Neuronal stem cell (in vitro differentiated cells): ENCODE measurements at regions not wholly inside any gene's neighbourhood (a gene's known extent, or its start where the extent isn't known, plus 50 kb on each side); places are given as distances from the start of the nearest gene placed in this dataset.
A peak's percentile ranks its signal among the peaks of the same experiment; 100 is the strongest.

Experiments
- DNase-seq: peaks from one replicate; pipeline ENCODE4 v3.0.0-alpha.2; 2013; ENCODE audit warnings: low spot score
- H2AFZ ChIP-seq: one replicate; pipeline ENCODE4 v1.6.1; 2013; ENCODE audit warnings: mild to moderate bottlenecking, low read length, inconsistent platforms
- H2AK5ac ChIP-seq: 2 replicates; pipeline ENCODE4 v1.6.1; 2013; ENCODE audit warnings: low read depth, mild to moderate bottlenecking, inconsistent platforms, low read length, moderate library complexity, mixed read lengths
- H2BK120ac ChIP-seq: 2 replicates; pipeline ENCODE4 v1.6.1; 2013; ENCODE audit warnings: low read depth, mild to moderate bottlenecking, inconsistent platforms, low read length, moderate library complexity, mixed read lengths
- H2BK12ac ChIP-seq: one replicate; pipeline ENCODE4 v1.6.1; 2013; ENCODE audit warnings: low read length, inconsistent platforms
- H2BK15ac ChIP-seq: 2 replicates; pipeline ENCODE4 v1.6.1; 2013; ENCODE audit warnings: mild to moderate bottlenecking, low read length, inconsistent platforms, mixed read lengths
- H2BK5ac ChIP-seq: one replicate; pipeline ENCODE4 v1.6.1; 2013; ENCODE audit warnings: inconsistent platforms, mild to moderate bottlenecking, low read length, moderate library complexity
- H3K14ac ChIP-seq: one replicate; pipeline ENCODE4 v1.6.1; 2013; ENCODE audit warnings: low read length, inconsistent platforms
- H3K18ac ChIP-seq: 2 replicates; pipeline ENCODE4 v1.6.1; 2013; ENCODE audit warnings: low read length, inconsistent platforms
- H3K23ac ChIP-seq: 2 replicates; pipeline ENCODE4 v1.6.1; 2013; ENCODE audit warnings: low read depth, mild to moderate bottlenecking, mixed read lengths, low read length, inconsistent platforms; ENCODE audit not compliant: poor library complexity
- H3K27ac ChIP-seq: replicated peaks from 3 replicates; pipeline ENCODE4 v1.5.1; 2013; ENCODE audit warnings: low read length, inconsistent platforms
- H3K27me3 ChIP-seq, 3 experiments: 2 replicates each; pipeline ENCODE4 v1.6.1; 2013; ENCODE audit warnings: low read length in 3 of 3, mild to moderate bottlenecking in 2 of 3, inconsistent platforms in 1 of 3, low read depth in 1 of 3, mixed read lengths in 1 of 3, moderate library complexity in 1 of 3; ENCODE audit not compliant: control insufficient read depth in 3 of 3, insufficient read depth in 3 of 3
- H3K36me3 ChIP-seq, 2 donors: replicated peaks in 1 of 2; 2 replicates each; pipeline ENCODE4 v1.6.1; 2013; ENCODE audit warnings: low read length in 2 of 2; ENCODE audit not compliant: control insufficient read depth in 2 of 2, insufficient read depth in 2 of 2
- H3K4ac ChIP-seq: 2 replicates; pipeline ENCODE4 v1.6.1; 2013; ENCODE audit warnings: inconsistent platforms, mild to moderate bottlenecking, low read length, moderate library complexity
- H3K4me1 ChIP-seq, 2 donors: 1 replicate in 1 of 2; 2 replicates in 1 of 2; pipeline ENCODE4 v1.6.1; 2013; ENCODE audit warnings: low read length in 2 of 2, low read depth in 1 of 2; ENCODE audit not compliant: control insufficient read depth in 2 of 2, insufficient read depth in 1 of 2
- H3K4me2 ChIP-seq: one replicate; pipeline ENCODE4 v1.6.1; 2013; ENCODE audit warnings: mild to moderate bottlenecking, low read length, inconsistent platforms; ENCODE audit not compliant: insufficient read depth, poor library complexity, severe bottlenecking
- H3K4me3 ChIP-seq, 2 donors: 2 replicates each; pipeline ENCODE4 v1.5.1; 2013; ENCODE audit warnings: low read length in 2 of 2, mild to moderate bottlenecking in 2 of 2, inconsistent platforms in 1 of 2, moderate library complexity in 1 of 2
- H3K79me1 ChIP-seq: one replicate; pipeline ENCODE4 v1.6.1; 2013; ENCODE audit warnings: low read depth, mild to moderate bottlenecking, inconsistent platforms, low read length, moderate library complexity
- H3K9ac ChIP-seq: one replicate; pipeline ENCODE4 v1.6.1; 2013; ENCODE audit warnings: mild to moderate bottlenecking, low read depth, low read length, inconsistent platforms; ENCODE audit not compliant: poor library complexity
- H3K9me3 ChIP-seq, 2 donors: replicated peaks in 1 of 2; 2 replicates each; pipeline versions ENCODE3 to v1.6.1; 2013; ENCODE audit warnings: low read length in 2 of 2, mild to moderate bottlenecking in 2 of 2, inconsistent platforms in 1 of 2, low read depth in 1 of 2, mixed read lengths in 1 of 2, moderate library complexity in 1 of 2; ENCODE audit not compliant: control insufficient read depth in 2 of 2, insufficient read depth in 1 of 2
- H4K8ac ChIP-seq: one replicate; pipeline ENCODE4 v1.6.1; 2013; ENCODE audit warnings: low read depth, mild to moderate bottlenecking, inconsistent platforms, low read length, moderate library complexity
- H4K91ac ChIP-seq: one replicate; pipeline ENCODE4 v1.6.1; 2013; ENCODE audit warnings: low read length, low read depth, mild to moderate bottlenecking, inconsistent platforms; ENCODE audit not compliant: poor library complexity
- WGBS, 2 donors: extraction: QIAGEN DNeasy Blood & Tissue Kit; methylation state at CpG; one replicate each; pipeline ENCODE4 v1.1.7; 2013; ENCODE audit warnings: missing lambda C conversion rate in 2 of 2, mixed read lengths in 1 of 2; ENCODE audit not compliant: insufficient read length in 2 of 2, insufficient replicate concordance in 1 of 2; ENCODE audit errors: extremely low coverage in 2 of 2; 5-methylcytosine and 5-hydroxymethylcytosine counted together

GRCh38 chr14:22316473-22316872, 272.6 kb downstream of the DAD1 start:
- H3K14ac ChIP-seq: no peak overlapping the region
- H3K23ac ChIP-seq: no peak overlapping the region
- no peak overlapping the region for H2BK12ac ChIP-seq
- no peaks in the 10 kb centered on the region for H3K9me3 ChIP-seq
- DNase-seq: no peak
- no peaks in the 10 kb centered on the region for H3K79me1 ChIP-seq
- H3K27me3 ChIP-seq: no peaks in the 10 kb centered on the region
- no peak overlapping the region for H4K91ac ChIP-seq
- H3K4ac ChIP-seq: no peak overlapping the region
- H3K4me2 ChIP-seq: no peak overlapping the region
- H4K8ac ChIP-seq: no peak overlapping the region
- H3K4me1 ChIP-seq: peaks cover 0 to 1% of the 10 kb centered on the region in 2 donors
- H2BK15ac ChIP-seq: no peak overlapping the region
- H3K18ac ChIP-seq: no peak overlapping the region
- WGBS, 2 donors: no CpG with 5 or more reads among the region's 1 CpG
- H2BK120ac ChIP-seq: no peak overlapping the region
- H2AK5ac ChIP-seq: no peak overlapping the region
- no peak overlapping the region for H3K9ac ChIP-seq
- H2AFZ ChIP-seq: no peak overlapping the region
- no peak overlapping the region for H3K4me3 ChIP-seq
- no peak overlapping the region for H2BK5ac ChIP-seq
- no peak overlapping the region for H3K27ac ChIP-seq
- H3K36me3 ChIP-seq: no peaks in the 10 kb centered on the region

DNA sequence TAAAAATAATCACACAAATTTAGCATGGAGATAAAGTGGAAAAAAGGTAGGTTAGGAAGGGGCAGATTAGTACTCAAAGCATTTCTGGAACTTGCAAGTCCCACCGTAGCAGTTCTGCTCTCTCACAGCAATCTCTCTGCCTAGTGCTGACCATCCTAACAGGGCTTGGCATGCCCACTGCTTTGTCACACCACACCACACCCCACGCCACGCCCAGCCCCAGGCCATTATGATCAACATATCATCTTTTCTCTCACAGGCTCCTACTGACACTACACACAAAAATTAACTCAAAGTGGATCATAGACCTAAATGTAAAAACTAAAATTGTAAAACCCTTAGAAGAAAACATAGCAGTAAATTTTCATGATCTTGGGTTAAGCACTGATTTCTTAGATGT, 273.7 kb downstream of the DAD1 start:
- H2AK5ac ChIP-seq: no peak overlapping the region
- DNase-seq: no peak
- H2AFZ ChIP-seq: no peak overlapping the region
- H4K91ac ChIP-seq: no peak overlapping the region
- no peak overlapping the region for H3K4ac ChIP-seq
- no peaks in the 10 kb centered on the region for H3K36me3 ChIP-seq
- no peak overlapping the region for H2BK5ac ChIP-seq
- H3K27ac ChIP-seq: no peak overlapping the region
- peaks cover 0 to under 1% of the 10 kb centered on the region in 2 donors for H3K4me1 ChIP-seq
- no peak overlapping the region for H3K9ac ChIP-seq
- H3K79me1 ChIP-seq: no peaks in the 10 kb centered on the region
- peak overlapping the region; percentile 32 for H3K18ac ChIP-seq
- no peak overlapping the region for H3K23ac ChIP-seq
- no peak overlapping the region for H2BK15ac ChIP-seq
- no peak overlapping the region for H3K4me3 ChIP-seq
- H3K9me3 ChIP-seq: no peaks in the 10 kb centered on the region
- H3K27me3 ChIP-seq: no peaks in the 10 kb centered on the region
- no peak overlapping the region for H2BK120ac ChIP-seq
- no CpG with 5 or more reads among the region's 3 CpGs for WGBS, 2 donors
- H3K4me2 ChIP-seq: no peak overlapping the region
- H2BK12ac ChIP-seq: no peak overlapping the region
- no peak overlapping the region for H4K8ac ChIP-seq
- no peak overlapping the region for H3K14ac ChIP-seq

GRCh38 chr14:22314183-22314820, 274.7 kb downstream of the DAD1 start:
- Histone ChIP-seq H3K79me1 (no peaks in the 10 kb centered on the region), H3K4me2 (no peak overlapping the region), H3K4me3 (no peak overlapping the region), H3K4me1 (no peaks in the 10 kb centered on the region), H2BK120ac (no peak overlapping the region), H3K4ac (no peak overlapping the region), H3K27ac (no peak overlapping the region), H3K36me3 (no peaks in the 10 kb centered on the region), H2BK5ac (no peak overlapping the region), H3K9ac (no peak overlapping the region), H2AFZ (no peak overlapping the region), H4K8ac (no peak overlapping the region), H4K91ac (no peak overlapping the region), H3K14ac (no peak overlapping the region), H2BK12ac (no peak overlapping the region), H2BK15ac (no peak overlapping the region), H3K23ac (no peak overlapping the region), H3K9me3 (no peaks in the 10 kb centered on the region), H3K18ac (no peak overlapping the region), H2AK5ac (no peak overlapping the region), H3K27me3 (no peaks in the 10 kb centered on the region)
- peak; percentile 62 for DNase-seq
- no CpG with 5 or more reads among the region's 6 CpGs for WGBS, 2 donors

GRCh38 chr14:22313172-22313801, 275.7 kb downstream of the DAD1 start:
- no peaks in the 10 kb centered on the region for H3K4me1 ChIP-seq
- no peak overlapping the region for H3K4ac ChIP-seq
- H3K23ac ChIP-seq: no peak overlapping the region
- H2BK12ac ChIP-seq: no peak overlapping the region
- H2AFZ ChIP-seq: no peak overlapping the region
- no peaks in the 10 kb centered on the region for H3K79me1 ChIP-seq
- H2AK5ac ChIP-seq: no peak overlapping the region
- H3K4me3 ChIP-seq: no peak overlapping the region
- H2BK15ac ChIP-seq: no peak overlapping the region
- no peaks in the 10 kb centered on the region for H3K36me3 ChIP-seq
- H3K18ac ChIP-seq: no peak overlapping the region
- no peak overlapping the region for H2BK5ac ChIP-seq
- no peak overlapping the region for H3K4me2 ChIP-seq
- DNase-seq: no peak
- H4K8ac ChIP-seq: no peak overlapping the region
- no peak overlapping the region for H3K9ac ChIP-seq
- H3K27ac ChIP-seq: no peak overlapping the region
- no peak overlapping the region for H2BK120ac ChIP-seq
- H4K91ac ChIP-seq: no peak overlapping the region
- WGBS, 2 donors: no CpG with 5 or more reads among the region's 1 CpG
- no peaks in the 10 kb centered on the region for H3K27me3 ChIP-seq
- H3K9me3 ChIP-seq: no peaks in the 10 kb centered on the region
- no peak overlapping the region for H3K14ac ChIP-seq
